ENCODE measurements at regions not wholly inside any gene's neighbourhood (a gene's known extent, or its start where the extent isn't known, plus 50 kb on each side); places are given as distances from the start of the nearest gene placed in this dataset.

DNA sequence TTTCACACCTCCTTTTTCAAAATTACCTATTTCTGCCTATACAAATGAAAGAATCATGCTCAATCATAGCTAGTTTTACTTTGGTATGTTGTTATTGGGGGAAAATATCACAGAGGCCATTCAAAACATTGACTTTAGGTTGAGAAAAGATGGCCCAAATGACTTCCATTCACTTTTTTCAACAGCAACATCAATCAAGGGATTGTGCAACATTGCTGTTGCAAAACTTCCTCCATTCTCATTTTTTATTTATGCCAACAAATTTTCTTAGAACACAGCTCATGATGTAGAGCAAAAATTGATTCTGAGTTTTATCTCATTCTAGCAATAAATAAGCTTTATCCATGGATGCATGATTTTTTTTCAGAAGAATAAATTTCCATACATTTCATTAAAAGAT lies 93.6 kb upstream of the RORB start:
- TF ChIP-seq EZH2 (IDR thresholded peaks at IDR 0.05) (no peak), POLR2AphosphoS5 (IDR thresholded peaks at IDR 0.05; ENCODE audit: borderline replicate concordance, low read depth, low read length) (no peak)
